ENCODE measurements at regions not wholly inside any gene's neighbourhood (a gene's known extent, or its start where the extent isn't known, plus 50 kb on each side); places are given as distances from the start of the nearest gene placed in this dataset.

GRCh38 chr10:128897401-128898129 is 569.5 kb upstream of the MGMT start:
- FAIRE-seq (no peak), DNase-seq (ENCODE audit: insufficient read length, low spot score) (no peak)

GRCh38 chr10:128898133-128898915 is 568.7 kb upstream of the MGMT start:
- no peak for FAIRE-seq
- DNase-seq (ENCODE audit: insufficient read length, low spot score) = no peak

GRCh38 chr10:128898916-128899195 is 568.2 kb upstream of the MGMT start:
- DNase-seq (ENCODE audit: insufficient read length, low spot score) (no peak), FAIRE-seq (no peak)

GRCh38 chr10:128900456-128900855 is 566.6 kb upstream of the MGMT start:
- DNase-seq (ENCODE audit: insufficient read length, low spot score) = no peak
- FAIRE-seq = no peak

- FAIRE-seq (no peak), DNase-seq (ENCODE audit: insufficient read length, low spot score) (no peak)
Observed at GRCh38 chr10:128901236-128901635, 565.8 kb upstream of the MGMT start.

- FAIRE-seq (no peak), DNase-seq (ENCODE audit: insufficient read length, low spot score) (no peak)
Observed at GRCh38 chr10:128902031-128902710, 564.9 kb upstream of the MGMT start.

GRCh38 chr10:128907155-128907941 is 559.7 kb upstream of the MGMT start:
- no peak for DNase-seq (ENCODE audit: insufficient read length, low spot score)
- FAIRE-seq = no peak

- DNase-seq (ENCODE audit: insufficient read length, low spot score) = no peak
- FAIRE-seq = no peak
Observed at GRCh38 chr10:128908099-128908498, 558.9 kb upstream of the MGMT start.

- DNase-seq (ENCODE audit: insufficient read length, low spot score) (no peak), FAIRE-seq (no peak)
Observed at GRCh38 chr10:128908499-128908898, 558.5 kb upstream of the MGMT start.

- no peak for DNase-seq (ENCODE audit: insufficient read length, low spot score)
- FAIRE-seq = no peak
Observed at GRCh38 chr10:128912568-128913311, 554.3 kb upstream of the MGMT start.

- DNase-seq (ENCODE audit: insufficient read length, low spot score) = no peak
- FAIRE-seq = no peak
Observed at GRCh38 chr10:128914681-128915080, 552.4 kb upstream of the MGMT start.

GRCh38 chr10:128915630-128916029 is 551.4 kb upstream of the MGMT start:
- FAIRE-seq (no peak), DNase-seq (ENCODE audit: insufficient read length, low spot score) (no peak)

- FAIRE-seq = no peak
Observed at GRCh38 chr10:128916383-128916782, 550.7 kb upstream of the MGMT start.

GRCh38 chr10:128921389-128922022 is 545.5 kb upstream of the MGMT start:
- FAIRE-seq (no peak), DNase-seq (ENCODE audit: insufficient read length, low spot score) (no peak)

More at GRCh38 chr10:128916383-128916782, 550.7 kb upstream of the MGMT start:
- no peak for DNase-seq (ENCODE audit: insufficient read length, low spot score)

- DNase-seq (ENCODE audit: insufficient read length, low spot score) = no peak
- no peak for FAIRE-seq
Observed at GRCh38 chr10:128922172-128922571, 544.9 kb upstream of the MGMT start.

- DNase-seq (ENCODE audit: insufficient read length, low spot score) (no peak), FAIRE-seq (no peak)
Observed at GRCh38 chr10:128922619-128923196, 544.3 kb upstream of the MGMT start.

GRCh38 chr10:128924918-128925317 is 542.1 kb upstream of the MGMT start:
- no peak for FAIRE-seq
- DNase-seq (ENCODE audit: insufficient read length, low spot score) = no peak

- DNase-seq (ENCODE audit: insufficient read length, low spot score) (no peak), FAIRE-seq (no peak)
Observed at GRCh38 chr10:128926711-128927110, 540.3 kb upstream of the MGMT start.

GRCh38 chr10:128927497-128928161 is 539.4 kb upstream of the MGMT start:
- DNase-seq (ENCODE audit: insufficient read length, low spot score) = no peak
- no peak for FAIRE-seq
